Activated naive CD4-positive, alpha-beta T cell treated with Interleukin-2 at 50 U/mL for 16 hours (primary cell): ENCODE measurements at regions not wholly inside any gene's neighbourhood (a gene's known extent, or its start where the extent isn't known, plus 50 kb on each side); places are given as distances from the start of the nearest gene placed in this dataset.

ENCODE experiments used
- DNase-seq: peaks from one replicate; pipeline ENCODE4 v3.0.0-alpha.2; 2020

DNA sequence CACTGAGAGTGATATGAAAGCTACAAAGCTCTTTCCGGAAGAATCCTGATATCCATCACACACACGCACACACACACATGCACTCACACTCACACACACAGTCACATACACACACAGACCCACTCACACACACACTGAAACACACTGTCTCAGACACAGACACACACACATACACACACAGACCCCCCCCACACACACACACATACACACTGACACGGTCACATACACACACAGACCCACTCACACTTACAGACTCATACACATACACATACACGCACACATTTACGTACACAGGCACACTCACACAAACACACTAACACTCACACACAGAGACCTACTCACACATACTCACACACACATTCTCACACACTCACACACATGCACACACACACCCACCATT is 58.6 kb downstream of the LIG4 start:
- no peak for DNase-seq

- DNase-seq, result peak; percentile 63
Observed at GRCh38 chr13:108155185-108156106, 59.9 kb downstream of the LIG4 start.

DNA sequence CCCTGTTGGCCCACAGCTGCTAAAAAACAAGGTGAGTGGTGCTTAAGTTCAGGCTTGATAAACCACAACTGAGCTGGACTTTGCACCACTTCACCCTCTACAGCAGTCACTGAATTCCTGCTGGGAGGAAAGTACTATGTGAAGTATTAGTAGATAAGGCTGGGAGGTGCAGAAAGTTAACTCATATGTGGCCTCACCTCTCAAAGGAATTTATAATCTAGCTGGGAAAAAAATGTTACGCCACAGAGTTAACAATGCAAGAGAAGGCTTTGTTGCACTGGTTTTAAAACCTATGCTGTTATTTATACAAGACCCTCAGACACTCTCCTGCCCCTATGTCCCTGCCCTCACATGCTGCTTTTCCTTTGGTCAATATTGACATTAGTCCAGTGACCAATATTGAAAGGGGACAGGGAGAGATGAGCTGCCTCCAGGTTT is 60.9 kb downstream of the LIG4 start:
- DNase-seq, result no peak

GRCh38 chr13:108146642-108147041 is 68.7 kb downstream of the LIG4 start:
- DNase-seq, result no peak

DNA sequence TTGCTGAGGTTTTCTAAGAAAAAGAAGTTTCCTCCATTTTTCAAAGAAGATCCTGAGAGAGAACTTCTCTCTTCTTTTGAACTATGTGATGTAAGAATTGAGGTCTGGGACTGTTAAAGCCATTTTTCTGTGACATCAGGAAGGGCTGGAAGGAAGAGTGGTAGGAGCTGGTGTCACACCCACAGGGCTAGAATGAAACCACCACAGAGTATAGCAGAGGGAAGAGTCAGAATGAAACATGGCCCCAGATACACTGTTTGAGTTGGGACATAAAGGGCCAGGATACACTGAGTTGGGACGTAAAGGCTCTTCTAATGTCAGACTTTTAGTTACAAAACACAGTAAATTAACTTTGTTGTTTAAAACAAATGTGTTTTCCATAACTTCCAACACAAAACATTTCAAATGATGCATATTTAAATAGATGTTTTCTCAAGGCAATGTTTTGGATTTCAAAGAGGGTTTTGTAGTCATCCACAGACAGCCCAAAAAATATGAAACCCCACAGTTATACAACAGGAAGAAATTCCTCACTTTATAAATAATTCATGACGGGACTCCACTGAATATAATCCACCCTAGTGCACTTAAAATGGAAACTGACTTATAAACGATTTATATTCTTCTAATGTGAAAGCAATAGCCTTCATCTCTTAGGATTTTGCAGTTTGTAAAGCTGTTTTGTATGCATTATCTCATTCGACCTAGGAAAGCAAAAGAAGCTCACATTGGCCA is 72.5 kb downstream of the LIG4 start:
- no peak for DNase-seq

- no peak for DNase-seq
Observed at GRCh38 chr13:108137176-108137575, 78.2 kb downstream of the LIG4 start.

DNA sequence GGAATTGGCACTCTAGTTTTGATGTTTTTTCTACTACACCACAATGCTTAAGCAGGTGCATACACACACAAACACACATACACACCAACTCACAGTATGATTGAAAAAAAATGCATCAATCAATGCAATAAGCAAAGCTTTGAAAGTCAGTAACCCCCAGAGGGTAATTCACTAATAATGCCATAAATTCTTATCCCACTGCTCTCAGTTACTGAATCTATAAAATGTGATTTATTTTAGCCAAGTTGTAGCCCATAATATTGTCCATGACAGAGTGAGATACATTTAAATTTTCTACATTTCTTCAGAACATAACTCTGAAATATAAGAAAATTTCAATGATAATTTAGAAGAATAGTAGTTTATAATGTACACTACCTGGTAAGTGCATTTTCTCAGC is 87.9 kb downstream of the LIG4 start:
- no peak for DNase-seq

DNA sequence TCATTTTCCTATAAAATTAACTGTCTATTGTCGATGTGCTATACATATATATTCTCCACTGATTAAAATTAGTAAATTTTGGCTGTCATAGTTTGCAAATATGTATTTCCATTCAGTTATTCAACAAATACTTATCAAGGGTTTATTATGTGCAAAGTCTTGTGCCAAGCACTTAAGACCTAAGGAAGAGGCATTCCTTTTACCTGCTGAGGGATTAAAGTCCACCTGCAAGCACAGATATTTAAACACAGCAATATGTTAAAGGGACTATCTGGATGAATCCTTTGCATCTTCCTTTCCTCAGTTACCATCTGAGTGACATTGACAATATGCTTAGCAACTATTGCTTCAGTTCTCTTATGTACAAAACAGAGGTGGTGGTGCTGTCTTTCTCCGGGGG is 89.3 kb downstream of the LIG4 start:
- DNase-seq, result no peak

DNA sequence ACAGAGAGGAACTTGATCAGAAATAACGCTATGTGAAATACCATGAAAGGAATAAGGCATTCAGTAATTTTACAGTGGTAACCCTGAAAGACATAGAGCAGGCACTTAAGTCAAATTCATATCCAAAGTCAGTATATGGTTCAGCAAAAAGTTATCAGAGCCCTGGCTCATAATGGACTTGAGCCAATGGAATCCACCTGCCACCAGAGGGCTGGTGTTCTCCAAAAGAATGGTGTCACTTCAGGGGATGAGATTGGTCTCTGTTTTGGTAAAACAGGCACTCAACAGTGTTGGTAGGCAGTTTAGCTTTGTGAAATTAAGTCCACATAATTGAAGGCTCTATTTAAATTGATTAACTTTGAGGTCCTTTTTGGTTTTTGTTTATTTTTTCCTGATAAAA is 93.9 kb downstream of the LIG4 start:
- no peak for DNase-seq

- DNase-seq, result no peak
Observed at GRCh38 chr13:108120856-108121255, 94.5 kb downstream of the LIG4 start.

- no peak for DNase-seq
Observed at GRCh38 chr13:108120302-108120701, 95.0 kb downstream of the LIG4 start.

GRCh38 chr13:108115738-108116137 is 99.6 kb downstream of the LIG4 start:
- no peak for DNase-seq

- no peak for DNase-seq
Observed at GRCh38 chr13:108113407-108113806, 101.9 kb downstream of the LIG4 start.

GRCh38 chr13:108104736-108105135 is 110.6 kb downstream of the LIG4 start:
- DNase-seq, result no peak

GRCh38 chr13:108102771-108103170 is 112.6 kb downstream of the LIG4 start:
- DNase-seq, result no peak

- DNase-seq, result no peak
Observed at GRCh38 chr13:108096301-108096915, 118.9 kb downstream of the LIG4 start.

DNA sequence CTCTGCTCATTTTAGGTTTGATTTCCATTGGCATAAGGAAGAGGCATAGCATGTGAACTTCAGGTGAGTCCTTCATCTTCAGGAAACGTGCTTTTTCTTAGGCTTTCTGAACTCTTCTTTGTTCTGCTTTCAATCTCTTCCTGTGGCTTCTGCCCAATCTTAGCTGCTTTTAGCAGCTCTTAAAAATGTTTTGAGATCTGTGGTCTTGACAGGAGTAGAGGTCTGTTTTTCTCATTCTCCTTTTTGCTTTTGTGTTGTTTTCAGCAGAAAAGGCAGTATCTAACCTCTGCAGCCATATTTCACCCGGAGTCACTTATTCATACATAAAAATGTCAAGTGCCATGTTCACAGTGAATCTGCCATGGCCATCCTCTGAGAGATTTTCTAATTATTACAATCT is 120.3 kb downstream of the LIG4 start:
- no peak for DNase-seq

DNA sequence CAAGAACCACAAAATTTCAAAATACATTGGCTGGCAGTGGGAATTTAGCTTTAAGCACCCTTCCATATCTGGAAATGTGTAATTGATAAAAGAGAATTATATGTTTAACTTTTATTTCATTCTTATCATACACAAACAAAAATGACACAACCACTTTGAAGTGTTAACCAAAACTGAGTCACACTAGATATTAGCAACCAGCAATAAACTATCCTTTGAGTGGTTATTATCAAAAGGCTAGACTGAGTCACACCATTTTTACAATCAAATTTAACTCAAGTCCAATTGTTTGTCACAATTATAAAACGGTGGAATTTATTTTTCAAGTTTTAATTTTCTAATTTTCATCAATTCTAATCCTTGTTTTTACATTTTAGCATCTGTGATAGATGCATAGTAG is 121.7 kb downstream of the LIG4 start:
- DNase-seq, result no peak

GRCh38 chr13:108087810-108088209 is 127.5 kb downstream of the LIG4 start:
- no peak for DNase-seq

DNA sequence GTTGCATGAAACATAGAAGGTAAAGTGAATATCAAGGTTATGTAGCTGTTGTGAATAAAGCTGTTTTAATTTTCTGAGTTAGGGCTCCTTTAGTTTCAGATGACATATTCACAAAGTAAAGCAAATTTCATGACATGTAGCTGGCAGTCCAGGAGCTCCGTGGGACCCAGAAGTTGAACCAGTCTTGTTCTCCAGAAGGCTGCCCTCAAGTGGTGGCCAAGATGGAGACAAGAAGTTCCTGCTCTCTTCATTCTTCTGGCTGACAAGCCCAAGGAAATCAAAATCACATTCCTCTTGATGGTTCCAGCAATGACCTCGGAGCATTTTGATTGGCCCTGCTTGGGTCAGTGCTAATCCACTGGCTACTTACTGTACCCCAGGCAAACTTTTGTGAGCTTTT is 128.7 kb downstream of the LIG4 start:
- no peak for DNase-seq

DNA sequence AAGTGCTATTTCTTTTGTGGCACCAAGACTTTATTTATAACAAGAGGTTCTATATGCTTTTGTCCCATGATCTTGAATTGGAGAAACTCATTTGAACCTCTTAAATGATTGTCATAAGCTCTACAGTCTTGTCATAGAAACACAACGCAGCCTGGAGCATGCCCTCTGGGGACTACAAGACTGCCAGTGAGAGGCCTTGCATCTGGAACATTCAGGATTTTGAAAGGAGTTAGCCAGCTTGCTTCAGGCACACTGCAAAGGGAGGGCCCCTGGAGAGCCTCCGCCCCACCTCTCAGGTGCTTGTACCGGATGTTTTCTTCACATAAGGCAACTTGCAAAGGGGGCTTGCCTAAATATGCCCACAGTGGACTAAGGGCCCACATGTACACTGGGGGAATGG is 130.5 kb downstream of the LIG4 start:
- no peak for DNase-seq

DNA sequence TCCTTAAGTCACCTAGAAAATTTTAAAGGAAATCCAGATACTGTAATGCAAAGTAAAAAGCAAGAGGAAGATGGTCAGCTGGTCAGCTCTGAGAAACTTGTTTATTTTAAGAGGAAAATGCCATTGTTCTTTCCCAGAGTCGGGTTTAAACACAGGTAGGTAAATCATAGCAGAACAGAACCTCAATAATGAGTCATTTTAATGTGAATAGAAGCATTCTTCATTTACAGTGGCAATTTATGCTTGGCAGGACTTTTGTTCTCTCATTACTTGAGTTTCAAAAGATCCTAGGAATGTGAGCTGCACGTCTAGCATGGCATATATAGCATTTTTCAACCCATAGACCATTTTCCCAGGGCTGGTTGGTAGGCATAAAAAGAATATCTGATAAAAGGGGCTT is 132.3 kb downstream of the LIG4 start:
- DNase-seq, result no peak

GRCh38 chr13:108082481-108082880 is 132.9 kb downstream of the LIG4 start:
- no peak for DNase-seq

DNA sequence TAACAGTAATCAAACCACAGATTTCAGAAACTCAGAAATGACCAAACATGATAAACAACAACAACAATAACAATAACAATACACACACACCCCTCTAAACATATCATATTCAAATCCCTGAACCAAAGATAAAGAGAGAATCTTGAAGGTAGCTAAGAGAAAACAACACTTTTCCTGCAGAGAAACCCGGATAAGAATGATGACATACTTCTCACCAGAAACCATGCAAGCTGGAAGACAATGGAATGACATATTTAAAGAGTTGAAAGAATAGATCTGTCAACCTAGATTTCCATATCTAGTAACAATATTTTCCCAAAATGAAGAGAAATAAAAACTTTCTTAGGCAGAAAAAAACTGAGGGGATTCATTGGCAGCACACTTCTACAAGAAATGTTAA is 138.1 kb downstream of the LIG4 start:
- DNase-seq, result no peak
